Spleen (tissue), 11 donors: ENCODE measurements at regions not wholly inside any gene's neighbourhood (a gene's known extent, or its start where the extent isn't known, plus 50 kb on each side); places are given as distances from the start of the nearest gene placed in this dataset.

Experiments
- DNase-seq: peaks from one replicate; pipeline ENCODE4 v3.0.0-alpha.2; 2020
- H3K27ac ChIP-seq, 8 donors: fragments of 200-600 bp; sonication (generic) in 7 of 8; 1 replicate in 4 of 8; 2 replicates in 4 of 8; pipeline versions ENCODE4 v1.5.0 to v1.8.0; 2016 to 2021; ENCODE audit warnings: inconsistent platforms in 4 of 8, mild to moderate bottlenecking in 4 of 8, moderate library complexity in 1 of 8
- H3K27me3 ChIP-seq, 7 donors: fragments of 200-600 bp; sonication (generic) in 6 of 7; replicated peaks in 1 of 7; 1 replicate in 4 of 7; 2 replicates in 3 of 7; pipeline versions ENCODE4 v1.5.0 to v1.8.0; 2016 to 2021; ENCODE audit warnings: inconsistent platforms in 3 of 7, mild to moderate bottlenecking in 1 of 7
- H3K36me3 ChIP-seq, 6 donors: fragments of 200-600 bp; sonication (generic) in 5 of 6; 1 replicate in 4 of 6; 2 replicates in 2 of 6; pipeline versions ENCODE4 v1.5.0 to v1.8.0; 2016 to 2021; ENCODE audit warnings: inconsistent platforms in 2 of 6
- H3K4me1 ChIP-seq, 6 donors: fragments of 200-600 bp; sonication (generic) in 5 of 6; 1 replicate in 3 of 6; 2 replicates in 3 of 6; pipeline versions ENCODE4 v1.5.0 to v1.8.0; 2016 to 2021; ENCODE audit warnings: inconsistent platforms in 3 of 6
- H3K4me3 ChIP-seq, 8 donors: fragments of 200-600 bp; sonication (generic) in 7 of 8; 1 replicate in 4 of 8; 2 replicates in 4 of 8; pipeline versions ENCODE4 v1.5.0 to v1.8.0; 2016 to 2021; ENCODE audit warnings: inconsistent platforms in 4 of 8, mild to moderate bottlenecking in 4 of 8, moderate library complexity in 2 of 8
- H3K9me3 ChIP-seq, 8 donors: fragments of 200-600 bp; sonication (generic) in 7 of 8; 1 replicate in 4 of 8; 2 replicates in 4 of 8; pipeline versions ENCODE4 v1.5.0 to v1.8.0; 2016 to 2021; ENCODE audit warnings: inconsistent platforms in 4 of 8
- POLR2A ChIP-seq, 3 donors: fragments of 450-650 bp; IDR thresholded peaks; one replicate each; pipeline ENCODE4 v1.5.1; 2017; ENCODE audit warnings: antibody characterized with exemption in 3 of 3, mild to moderate bottlenecking in 1 of 3
- POLR2AphosphoS5 ChIP-seq, 3 donors: sonication (generic); formaldehyde crosslinking; IDR thresholded peaks; one replicate each; pipeline ENCODE4 v1.5.1; 2017; ENCODE audit warnings: antibody characterized with exemption in 3 of 3
- WGBS, 5 donors: extraction: QIAGEN DNeasy Blood & Tissue Kit in 3 of 5; methylation state at CpG; one replicate each; pipeline versions ENCODE4 v1.1.5 to v1.1.7; 2013 to 2018; 5-methylcytosine and 5-hydroxymethylcytosine counted together
- intact Hi-C: fragments of 100-400 bp; cut with DNase I; formaldehyde crosslinking; loops from one replicate; pipeline ENCODE4 v1.15.0; 2023; ENCODE audit warnings: low total_unique reads
- TF ChIP-seq, protein P1 (sequence below), 11 experiments: fragments of 200-600 bp in 7 of 11; fragments of 450-650 bp in 4 of 11; sonication (generic) in 4 of 11; IDR thresholded peaks in 8 of 11; conservative IDR thresholded peaks in 3 of 11; 1 replicate in 7 of 11; 2 replicates in 4 of 11; pipeline versions ENCODE4 v1.4.0 to v1.8.0; 2016 to 2021; ENCODE audit warnings: antibody characterized with exemption in 11 of 11, inconsistent platforms in 4 of 11, mild to moderate bottlenecking in 1 of 11
- donor health status: healthy with polysubstance abuse.
- donor health status: DM: no; HTN: no; CAD: no; lungs with moderate emphysema.
- donor health status: DM: no; HTN: no; CAD: no.
- donor health status: Bipolar disorder and iron deficiency.
- donor health status: healthy.
- donor health status: DM: no; HTN: no; CAD: no.
- donor health status: DM: yes; HTN: yes; CAD: no.

- Histone ChIP-seq H3K27me3 (no peaks in the 10 kb centered on the region), H3K36me3 (no peaks in the 10 kb centered on the region), H3K9me3 (no peaks in the 10 kb centered on the region), H3K27ac (no peak overlapping the region), H3K4me3 (no peak overlapping the region), H3K4me1 (no peaks in the 10 kb centered on the region)
- TF ChIP-seq POLR2AphosphoS5 (IDR thresholded peaks at IDR 0.05): no peak
- TF ChIP-seq, protein P1, sequence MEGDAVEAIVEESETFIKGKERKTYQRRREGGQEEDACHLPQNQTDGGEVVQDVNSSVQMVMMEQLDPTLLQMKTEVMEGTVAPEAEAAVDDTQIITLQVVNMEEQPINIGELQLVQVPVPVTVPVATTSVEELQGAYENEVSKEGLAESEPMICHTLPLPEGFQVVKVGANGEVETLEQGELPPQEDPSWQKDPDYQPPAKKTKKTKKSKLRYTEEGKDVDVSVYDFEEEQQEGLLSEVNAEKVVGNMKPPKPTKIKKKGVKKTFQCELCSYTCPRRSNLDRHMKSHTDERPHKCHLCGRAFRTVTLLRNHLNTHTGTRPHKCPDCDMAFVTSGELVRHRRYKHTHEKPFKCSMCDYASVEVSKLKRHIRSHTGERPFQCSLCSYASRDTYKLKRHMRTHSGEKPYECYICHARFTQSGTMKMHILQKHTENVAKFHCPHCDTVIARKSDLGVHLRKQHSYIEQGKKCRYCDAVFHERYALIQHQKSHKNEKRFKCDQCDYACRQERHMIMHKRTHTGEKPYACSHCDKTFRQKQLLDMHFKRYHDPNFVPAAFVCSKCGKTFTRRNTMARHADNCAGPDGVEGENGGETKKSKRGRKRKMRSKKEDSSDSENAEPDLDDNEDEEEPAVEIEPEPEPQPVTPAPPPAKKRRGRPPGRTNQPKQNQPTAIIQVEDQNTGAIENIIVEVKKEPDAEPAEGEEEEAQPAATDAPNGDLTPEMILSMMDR (IDR thresholded peaks at IDR 0.05 in 8 of 11, conservative IDR thresholded peaks at IDR 0.05 in 3 of 11): no peak
- no peak for TF ChIP-seq POLR2A (IDR thresholded peaks at IDR 0.05)
- intact Hi-C loops: no loop called here
- DNase-seq: no peak
- WGBS, 5 donors: 78 to 87% (median 85%) methylated on average over 10 of the region's 10 CpGs
These were observed 240.8 kb upstream of the ZNF462 start for GRCh38 chr9:106622164-106622487.

- intact Hi-C loops: no loop called here
- DNase-seq: no peak
- Histone ChIP-seq H3K36me3 (no peaks in the 10 kb centered on the region), H3K27ac (no peak overlapping the region), H3K27me3 (no peaks in the 10 kb centered on the region), H3K9me3 (no peaks in the 10 kb centered on the region), H3K4me1 (no peaks in the 10 kb centered on the region), H3K4me3 (no peak overlapping the region)
- 73 to 93% (median 84%) methylated on average over 5 of the region's 5 CpGs for WGBS, 5 donors
- TF ChIP-seq POLR2AphosphoS5 (IDR thresholded peaks at IDR 0.05) (no peak), POLR2A (IDR thresholded peaks at IDR 0.05) (no peak)
- TF ChIP-seq, protein P1 (IDR thresholded peaks at IDR 0.05 in 8 of 11, conservative IDR thresholded peaks at IDR 0.05 in 3 of 11): no peak
These were observed 239.4 kb upstream of the ZNF462 start for GRCh38 chr9:106623558-106623957.

- no peaks in the 10 kb centered on the region for H3K9me3 ChIP-seq
- H3K36me3 ChIP-seq: no peaks in the 10 kb centered on the region
- no peak overlapping the region for H3K27ac ChIP-seq
- no peaks in the 10 kb centered on the region for H3K4me1 ChIP-seq
- no peaks in the 10 kb centered on the region for H3K27me3 ChIP-seq
- TF ChIP-seq, protein P1 (IDR thresholded peaks at IDR 0.05 in 8 of 11, conservative IDR thresholded peaks at IDR 0.05 in 3 of 11): no peak
- TF ChIP-seq POLR2A (IDR thresholded peaks at IDR 0.05) (no peak), POLR2AphosphoS5 (IDR thresholded peaks at IDR 0.05) (no peak)
- DNase-seq: no peak
- H3K4me3 ChIP-seq: no peak overlapping the region
- 71 to 85% (median 74%) methylated on average over 3 of the region's 3 CpGs for WGBS, 5 donors
- intact Hi-C loops: no loop called here
These were observed 237.6 kb upstream of the ZNF462 start for GRCh38 chr9:106625259-106625789.

GRCh38 chr9:106626936-106627335 lies 236.0 kb upstream of the ZNF462 start:
- no peaks in the 10 kb centered on the region for H3K27me3 ChIP-seq
- 36 to 52% (median 41%) methylated on average over 6 of the region's 6 CpGs for WGBS, 5 donors
- TF ChIP-seq, protein P1 (IDR thresholded peaks at IDR 0.05 in 8 of 11, conservative IDR thresholded peaks at IDR 0.05 in 3 of 11): no peak
- TF ChIP-seq POLR2A (IDR thresholded peaks at IDR 0.05): no peak
- TF ChIP-seq POLR2AphosphoS5 (IDR thresholded peaks at IDR 0.05): no peak
- H3K4me3 ChIP-seq: no peak overlapping the region
- H3K9me3 ChIP-seq: no peaks in the 10 kb centered on the region
- no peaks in the 10 kb centered on the region for H3K36me3 ChIP-seq
- H3K27ac ChIP-seq: no peak overlapping the region
- H3K4me1 ChIP-seq: no peaks in the 10 kb centered on the region
- intact Hi-C loops: no loop called here
- no peak for DNase-seq
